Glutamatergic neuron (in vitro differentiated cells): ENCODE measurements at regions not wholly inside any gene's neighbourhood (a gene's known extent, or its start where the extent isn't known, plus 50 kb on each side); places are given as distances from the start of the nearest gene placed in this dataset.

Source experiments
- DNase-seq: peaks from one replicate; pipeline ENCODE4 v3.0.0; 2022
- H3K27ac Mint-ChIP-seq: one replicate; pipeline ENCODE4 v1.8.0; 2020; ENCODE audit warnings: mild to moderate bottlenecking, mixed read lengths, inconsistent platforms; ENCODE audit not compliant: unreplicated experiment
- H3K27me3 Mint-ChIP-seq: one replicate; pipeline ENCODE4 v1.8.0; 2020; ENCODE audit warnings: mild to moderate bottlenecking, moderate library complexity, mixed read lengths, inconsistent platforms; ENCODE audit not compliant: unreplicated experiment
- H3K36me3 Mint-ChIP-seq: one replicate; pipeline ENCODE4 v1.8.0; 2020; ENCODE audit warnings: mild to moderate bottlenecking, mixed read lengths, inconsistent platforms; ENCODE audit not compliant: unreplicated experiment
- H3K4me1 Mint-ChIP-seq: one replicate; pipeline ENCODE4 v1.8.0; 2020; ENCODE audit warnings: mild to moderate bottlenecking, low read depth, mixed read lengths, inconsistent platforms; ENCODE audit not compliant: unreplicated experiment
- H3K4me3 Mint-ChIP-seq: one replicate; pipeline ENCODE4 v1.8.0; 2020; ENCODE audit warnings: mild to moderate bottlenecking, mixed read lengths, inconsistent platforms; ENCODE audit not compliant: unreplicated experiment
- H3K9me3 Mint-ChIP-seq: one replicate; pipeline ENCODE4 v1.8.0; 2020; ENCODE audit warnings: mild to moderate bottlenecking, moderate library complexity, mixed read lengths, inconsistent platforms; ENCODE audit not compliant: unreplicated experiment
- TF ChIP-seq, protein P1 (sequence below): fragments of 200-600 bp; sonication (generic); IDR thresholded peaks from one replicate; pipeline ENCODE4 v1.5.0; 2021; ENCODE audit not compliant: partially characterized antibody, unreplicated experiment

DNA sequence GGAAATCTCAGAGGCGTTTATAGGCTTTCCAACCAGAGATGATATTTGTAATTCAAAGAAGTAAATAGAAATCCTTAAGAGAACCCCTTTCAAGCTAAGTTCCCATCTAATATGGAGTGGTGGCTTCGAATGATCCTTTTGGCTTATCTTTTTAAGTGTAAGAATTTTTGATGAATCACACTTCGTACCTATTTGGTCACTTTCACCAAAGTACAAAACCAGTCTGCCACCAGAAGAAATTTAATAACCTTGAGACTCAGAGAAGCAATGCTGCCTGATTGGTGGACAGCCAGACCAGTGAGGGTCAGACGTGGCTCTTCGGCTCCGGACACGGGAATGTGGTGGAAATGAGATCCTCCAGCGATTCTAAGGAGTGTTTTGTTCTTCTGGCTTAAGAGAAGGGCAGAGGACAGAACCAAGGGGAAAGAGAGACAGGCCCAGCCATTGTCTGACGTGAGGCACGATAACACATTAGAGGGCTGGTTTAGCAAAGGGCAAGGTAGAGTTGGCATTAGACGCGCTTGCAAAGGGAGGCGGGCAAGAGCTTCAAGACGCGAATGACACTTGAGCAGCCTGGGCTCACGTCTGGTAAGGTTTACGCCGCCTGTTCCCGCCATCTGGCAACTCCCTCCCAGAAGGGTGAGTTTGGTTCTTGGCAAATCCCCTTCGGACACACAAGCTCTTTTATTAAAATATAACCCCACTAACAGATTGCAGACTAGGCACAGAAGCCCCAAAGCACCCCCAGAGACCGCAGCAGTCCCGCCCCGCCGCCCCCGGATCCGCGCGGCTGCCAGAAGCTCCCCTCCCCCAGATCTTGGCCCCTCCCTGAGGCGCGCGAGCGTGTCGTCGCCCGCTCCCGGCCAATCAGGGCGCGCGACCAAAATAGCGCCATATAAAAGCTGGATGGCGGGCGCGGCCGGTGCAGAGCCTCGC, 50.0 kb upstream of the EZR start:
- H3K9me3 Mint-ChIP-seq, result peaks cover 20% of the 10 kb centered on the region
- peak; percentile 95 for DNase-seq
- H3K4me3 Mint-ChIP-seq, result peak overlapping the region; percentile 88
- H3K4me1 Mint-ChIP-seq, result peaks cover 13% of the 10 kb centered on the region
- peaks cover 7% of the 10 kb centered on the region for H3K27me3 Mint-ChIP-seq
- H3K36me3 Mint-ChIP-seq, result no peaks in the 10 kb centered on the region
- peak overlapping the region; percentile 99 for H3K27ac Mint-ChIP-seq
- TF ChIP-seq, protein P1, sequence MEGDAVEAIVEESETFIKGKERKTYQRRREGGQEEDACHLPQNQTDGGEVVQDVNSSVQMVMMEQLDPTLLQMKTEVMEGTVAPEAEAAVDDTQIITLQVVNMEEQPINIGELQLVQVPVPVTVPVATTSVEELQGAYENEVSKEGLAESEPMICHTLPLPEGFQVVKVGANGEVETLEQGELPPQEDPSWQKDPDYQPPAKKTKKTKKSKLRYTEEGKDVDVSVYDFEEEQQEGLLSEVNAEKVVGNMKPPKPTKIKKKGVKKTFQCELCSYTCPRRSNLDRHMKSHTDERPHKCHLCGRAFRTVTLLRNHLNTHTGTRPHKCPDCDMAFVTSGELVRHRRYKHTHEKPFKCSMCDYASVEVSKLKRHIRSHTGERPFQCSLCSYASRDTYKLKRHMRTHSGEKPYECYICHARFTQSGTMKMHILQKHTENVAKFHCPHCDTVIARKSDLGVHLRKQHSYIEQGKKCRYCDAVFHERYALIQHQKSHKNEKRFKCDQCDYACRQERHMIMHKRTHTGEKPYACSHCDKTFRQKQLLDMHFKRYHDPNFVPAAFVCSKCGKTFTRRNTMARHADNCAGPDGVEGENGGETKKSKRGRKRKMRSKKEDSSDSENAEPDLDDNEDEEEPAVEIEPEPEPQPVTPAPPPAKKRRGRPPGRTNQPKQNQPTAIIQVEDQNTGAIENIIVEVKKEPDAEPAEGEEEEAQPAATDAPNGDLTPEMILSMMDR, result no peak
